Activated CD4-positive, CD25-positive, alpha-beta regulatory T cell treated with anti-CD3 and anti-CD28 coated beads, Interleukin-2, amount 50 U/mL, for 16 hours (primary cell): ENCODE measurements at regions not wholly inside any gene's neighbourhood (a gene's known extent, or its start where the extent isn't known, plus 50 kb on each side); places are given as distances from the start of the nearest gene placed in this dataset.
"Not testable (repeated sequence)": the region's sequence is repeated elsewhere in the genome, so short reads cannot be mapped to it uniquely, and the experiment has no call there.

Experiments used
- DNase-seq: peaks from one replicate; pipeline ENCODE4 v3.0.0-alpha.2; 2020; ENCODE audit warnings: low read depth, low spot score

DNA sequence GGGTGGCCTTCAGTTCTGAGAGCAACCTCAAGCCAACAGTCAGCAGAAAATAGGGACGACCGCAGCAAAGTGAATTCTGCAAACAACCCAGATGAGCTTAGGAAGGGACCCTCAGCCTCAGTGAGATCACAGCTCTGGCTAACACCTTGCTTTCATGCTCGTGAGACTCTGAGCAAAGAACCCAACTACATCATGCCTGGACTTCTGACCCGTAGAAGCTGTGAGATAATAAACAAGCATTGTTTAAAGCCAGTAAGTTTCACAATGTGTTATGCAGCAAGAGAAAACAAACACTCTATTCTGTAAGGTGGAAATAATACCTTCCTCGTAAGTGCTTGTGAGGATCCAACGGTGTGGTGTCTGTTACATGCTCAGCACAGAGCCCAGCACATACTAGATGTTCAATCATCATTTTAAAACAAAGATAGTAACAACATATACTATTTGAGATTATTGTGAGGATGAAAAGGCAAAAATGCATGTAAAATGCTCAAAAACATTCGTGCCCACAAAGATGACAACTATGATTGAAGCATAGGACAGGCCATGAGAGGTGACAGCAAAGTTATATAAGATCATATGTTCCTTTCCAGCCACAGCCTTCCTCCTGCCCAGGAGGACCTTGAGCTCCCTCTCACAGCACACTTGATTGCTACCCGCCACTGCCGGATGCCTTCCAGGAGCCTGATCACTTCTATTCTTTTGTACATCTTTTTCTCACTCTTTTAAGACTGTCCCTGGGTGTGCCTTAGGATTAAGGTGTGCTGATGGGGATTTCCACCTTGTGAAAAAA, 433.3 kb downstream of the BUD13 start:
- no peak for DNase-seq

DNA sequence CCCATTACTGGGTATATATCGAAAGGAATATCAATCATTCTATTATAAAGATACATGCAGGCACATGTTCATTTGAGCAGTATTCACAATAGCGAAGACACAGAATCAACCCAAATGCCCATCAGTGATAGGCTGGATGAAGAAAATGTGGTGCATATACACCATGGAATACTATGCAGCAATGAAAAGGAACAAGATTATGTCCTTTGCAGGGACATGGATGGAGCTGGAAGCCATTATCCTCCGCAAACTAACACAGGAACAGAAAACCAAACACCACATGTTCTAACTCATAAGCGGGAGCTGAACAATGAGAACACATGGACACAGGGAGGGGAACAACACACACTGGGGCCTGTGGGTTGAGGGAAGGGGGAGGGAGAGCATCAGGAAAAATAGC, 434.3 kb downstream of the BUD13 start:
- DNase-seq, result not testable (repeated sequence)

DNA sequence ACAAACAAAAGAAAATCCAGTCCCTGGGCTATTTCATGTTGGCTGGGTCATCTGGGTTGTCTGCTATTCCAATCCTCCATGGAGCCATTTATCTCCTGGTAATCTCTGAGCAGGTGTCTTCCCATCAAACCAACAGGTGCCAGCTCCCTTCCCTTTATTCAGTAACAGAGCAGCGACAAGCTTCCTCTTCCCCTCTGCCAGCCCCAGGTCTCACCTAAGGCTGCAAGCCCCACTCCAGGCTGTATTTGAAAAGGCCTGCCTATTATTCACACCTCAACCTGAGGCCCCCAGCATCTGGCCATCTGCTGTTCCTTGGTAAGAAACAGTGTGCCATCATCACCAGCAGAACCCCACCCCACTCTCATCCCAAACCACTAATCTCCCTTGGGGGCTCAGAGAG, 436.2 kb downstream of the BUD13 start:
- DNase-seq, result no peak

GRCh38 chr11:116335891-116336290, 436.9 kb downstream of the BUD13 start:
- DNase-seq, result no peak

- DNase-seq, result no peak
Observed at GRCh38 chr11:116335078-116335477, 437.7 kb downstream of the BUD13 start.

DNA sequence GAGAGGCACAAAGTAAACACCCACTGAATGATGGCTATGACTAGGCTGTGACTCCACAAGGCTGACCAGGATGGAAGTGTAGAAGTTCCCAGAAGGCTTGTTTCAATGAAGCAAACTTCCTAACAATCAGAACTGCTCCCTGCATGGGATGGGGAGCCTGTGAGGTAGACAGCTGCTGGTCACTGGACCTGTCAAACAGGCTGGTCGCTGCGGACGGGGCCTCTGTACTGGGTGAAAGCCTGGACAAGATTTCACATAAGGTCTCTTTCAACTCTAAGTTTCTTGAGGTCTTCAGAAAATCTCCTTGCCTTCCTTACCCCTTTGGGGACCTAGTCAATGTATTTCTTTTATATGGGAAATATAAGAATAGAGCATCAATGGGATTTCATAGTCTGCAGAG, 438.2 kb downstream of the BUD13 start:
- no peak for DNase-seq

- no peak for DNase-seq
Observed at GRCh38 chr11:116333001-116333535, 439.7 kb downstream of the BUD13 start.

GRCh38 chr11:116332391-116332790, 440.4 kb downstream of the BUD13 start:
- no peak for DNase-seq

GRCh38 chr11:116331381-116331780, 441.4 kb downstream of the BUD13 start:
- no peak for DNase-seq

DNA sequence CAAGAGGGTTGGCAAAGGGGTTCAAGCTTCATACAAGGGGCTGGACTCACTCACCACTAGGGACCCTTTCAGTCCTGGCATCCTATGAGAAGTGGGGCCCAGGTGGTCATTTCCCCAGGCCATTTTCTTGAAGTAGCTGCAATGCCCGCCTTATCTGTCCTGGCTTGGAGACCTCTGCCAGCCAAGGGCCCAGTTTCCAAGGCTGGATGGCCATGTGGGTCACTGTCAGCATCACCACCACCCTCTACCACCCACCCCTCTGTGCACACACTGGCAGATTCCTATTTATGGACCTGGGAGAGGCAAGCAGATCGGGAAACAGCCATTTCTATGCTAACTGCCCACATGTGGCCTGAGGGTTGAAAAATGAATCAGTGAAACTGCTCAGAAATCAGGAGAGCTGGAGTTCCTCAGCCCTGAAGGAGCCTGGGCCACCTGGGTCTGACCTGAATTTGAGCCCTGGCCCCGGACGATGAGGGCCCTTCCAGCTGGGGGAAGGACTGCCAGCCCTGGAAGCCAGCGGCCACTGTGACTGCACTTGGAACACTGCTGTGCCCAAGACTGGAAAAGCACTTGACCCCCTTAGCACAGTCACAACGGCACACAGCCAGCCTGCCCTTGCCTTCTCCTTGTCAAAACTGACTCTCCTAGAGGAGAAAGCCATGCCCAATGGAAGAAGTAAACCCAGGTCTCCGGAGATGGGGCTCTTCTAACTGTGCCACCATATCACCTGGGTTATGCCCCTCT, 442.2 kb downstream of the BUD13 start:
- DNase-seq, result no peak

- no peak for DNase-seq
Observed at GRCh38 chr11:116329354-116330090, 443.3 kb downstream of the BUD13 start.

GRCh38 chr11:116328851-116329250, 443.9 kb downstream of the BUD13 start:
- no peak for DNase-seq

DNA sequence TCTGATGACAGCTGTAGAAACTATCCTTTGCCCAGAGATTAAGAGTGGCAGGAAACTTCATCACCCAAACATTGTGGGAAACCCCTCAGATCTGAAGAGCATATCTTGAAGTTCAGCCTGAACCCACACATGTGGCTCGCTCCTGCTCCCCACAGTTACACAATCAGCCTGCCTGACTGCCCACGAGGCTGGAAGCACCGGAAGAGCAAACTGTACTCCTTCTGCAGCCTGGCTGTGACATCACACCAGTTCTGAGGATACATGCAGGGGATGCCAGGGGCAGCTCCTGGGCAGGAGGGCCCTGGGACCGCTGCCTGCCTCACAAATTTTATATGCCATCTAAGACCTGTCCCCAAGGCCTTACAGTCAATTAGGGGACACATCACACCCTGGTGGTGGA, 444.4 kb downstream of the BUD13 start:
- no peak for DNase-seq

- DNase-seq, result no peak
Observed at GRCh38 chr11:116326146-116326545, 446.6 kb downstream of the BUD13 start.

DNA sequence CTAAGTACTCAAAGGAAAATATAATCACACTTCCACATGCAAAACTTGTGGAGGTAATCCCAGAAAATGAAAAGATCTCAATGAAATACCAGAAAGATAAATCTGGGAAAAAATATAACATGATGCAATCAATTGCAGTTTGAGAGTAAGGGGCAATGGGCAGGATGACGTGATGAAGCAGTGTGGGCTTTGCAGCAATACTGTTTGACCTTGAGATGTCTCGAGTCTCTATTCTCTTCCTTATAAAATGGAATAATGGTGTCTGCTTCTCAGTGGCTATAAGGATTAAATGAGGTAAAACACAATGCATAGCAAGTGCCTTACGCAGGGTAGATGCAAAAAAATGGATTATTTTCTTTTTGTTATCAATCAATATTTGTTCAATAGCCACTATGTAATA, 447.5 kb downstream of the BUD13 start:
- DNase-seq, result no peak

DNA sequence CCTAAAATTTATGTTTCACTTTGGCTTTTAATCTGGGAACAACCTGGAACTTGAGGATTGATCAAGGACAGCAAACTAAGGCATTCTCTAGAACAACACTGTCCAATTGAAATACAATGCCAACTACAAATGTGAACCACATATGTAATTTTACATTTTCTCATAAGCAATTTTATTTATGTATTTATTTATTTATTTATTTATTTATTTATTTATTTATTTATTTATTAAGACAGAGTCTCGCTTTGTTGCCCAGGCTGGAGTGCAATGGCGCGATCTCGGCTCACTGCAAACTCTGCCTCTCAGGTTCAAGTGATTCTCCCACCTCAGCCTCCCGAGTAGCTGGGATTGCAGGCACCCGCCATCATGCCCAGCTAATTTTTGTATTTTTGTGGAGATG, 448.7 kb downstream of the BUD13 start:
- not testable (repeated sequence) for DNase-seq

GRCh38 chr11:116317212-116317611, 455.6 kb downstream of the BUD13 start:
- no peak for DNase-seq

DNA sequence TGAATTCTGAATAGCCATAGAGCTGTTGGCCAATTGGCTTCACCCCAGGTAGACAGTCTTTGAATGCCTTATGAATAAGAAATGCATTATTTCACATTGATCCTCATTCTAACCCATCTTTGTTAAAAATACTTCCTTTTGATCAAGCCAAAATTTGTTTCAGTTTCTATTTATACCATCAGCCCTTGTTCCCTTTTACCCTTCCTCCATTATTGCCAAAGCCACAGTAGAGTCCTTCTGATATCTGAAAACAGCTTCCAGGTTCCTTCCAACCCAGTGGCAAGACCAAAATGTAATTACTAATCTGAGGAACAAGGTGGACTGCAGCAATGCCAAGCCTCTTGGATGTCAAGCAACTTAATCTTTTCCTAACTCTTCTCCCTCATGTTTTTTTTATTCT, 458.8 kb downstream of the BUD13 start:
- no peak for DNase-seq

DNA sequence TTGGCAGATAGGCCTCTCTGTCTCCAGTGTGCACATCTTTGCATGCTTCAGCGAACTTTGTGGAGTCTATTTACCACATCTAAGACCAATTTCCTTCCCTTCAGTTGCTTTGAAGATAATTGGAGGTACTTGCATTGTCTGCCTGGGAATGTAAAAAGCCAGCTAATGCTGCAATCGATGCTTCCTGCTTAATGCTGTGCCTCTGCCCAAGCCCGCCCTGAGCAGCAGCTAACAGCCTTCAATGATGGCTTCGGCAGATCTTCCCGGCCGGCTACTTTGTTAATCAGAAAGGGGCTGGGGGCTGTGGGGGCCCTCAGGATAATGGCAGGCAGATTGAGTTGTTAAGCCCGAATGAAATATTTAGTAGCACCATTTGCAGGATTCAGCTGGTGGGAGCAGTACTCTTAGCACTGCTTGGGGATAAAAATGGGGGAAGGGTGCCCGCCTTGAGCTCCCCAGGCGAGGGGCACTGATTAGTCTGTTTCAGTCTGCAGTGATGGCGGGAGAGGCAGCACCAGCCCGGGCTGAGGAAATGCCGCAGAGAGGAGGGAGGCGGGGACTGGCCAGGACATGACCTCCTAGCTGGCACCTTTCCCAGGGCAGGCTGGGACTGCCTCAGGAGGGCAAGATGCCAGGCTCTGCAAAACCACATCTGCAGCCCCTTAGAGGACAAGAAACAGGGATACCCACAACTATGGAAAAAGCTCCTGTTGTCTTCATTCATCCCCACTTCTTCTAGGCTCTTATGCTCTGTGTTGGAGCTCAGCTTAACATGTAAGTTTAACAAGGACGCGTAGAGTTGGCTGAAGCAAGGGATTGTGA, 460.0 kb downstream of the BUD13 start:
- no peak for DNase-seq

DNA sequence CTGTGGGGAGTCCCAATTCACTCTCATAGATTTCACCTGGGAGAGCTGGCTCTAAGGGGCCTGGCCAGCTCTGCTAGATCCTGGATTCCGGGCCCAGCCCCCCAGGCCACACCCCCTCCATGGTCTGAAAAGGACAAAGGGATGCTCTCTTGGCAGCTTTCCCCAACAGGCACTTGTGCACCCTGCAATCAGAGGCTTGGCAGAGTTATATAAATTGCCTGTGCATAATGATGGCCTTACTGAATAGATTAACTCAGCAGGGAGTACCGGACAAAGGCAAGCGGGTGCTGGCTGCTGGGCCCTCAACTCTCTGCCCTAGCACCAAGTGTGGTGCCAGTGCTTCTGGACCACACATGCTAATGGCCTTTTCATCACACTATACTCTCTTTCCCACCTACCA, 461.6 kb downstream of the BUD13 start:
- DNase-seq, result no peak

DNA sequence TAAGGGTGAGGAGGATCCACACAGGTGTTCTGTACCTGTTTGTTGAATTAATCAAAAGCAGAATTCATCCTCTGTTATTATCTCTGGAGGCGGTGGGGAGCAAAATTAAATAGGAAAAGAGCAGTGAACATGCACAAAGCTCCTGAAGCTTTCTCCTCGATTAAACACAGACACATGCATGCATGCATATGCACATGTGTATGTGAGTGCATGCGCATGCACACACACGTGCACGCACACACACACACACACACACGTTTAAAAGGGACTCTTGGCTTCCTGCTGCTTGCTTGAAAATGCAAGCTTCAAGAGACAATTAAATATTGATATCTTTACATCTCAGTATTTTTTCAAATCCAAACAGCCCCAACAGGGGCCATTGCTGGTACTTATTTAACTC, 462.1 kb downstream of the BUD13 start:
- DNase-seq, result no peak
